ENCODE measurements at regions not wholly inside any gene's neighbourhood (a gene's known extent, or its start where the extent isn't known, plus 50 kb on each side); places are given as distances from the start of the nearest gene placed in this dataset.
"Not testable (repeated sequence)": the region's sequence is repeated elsewhere in the genome, so short reads cannot be mapped to it uniquely, and the experiment has no call there.

GRCh38 chr13:87311165-87311564 lies 360.0 kb upstream of the SLITRK5 start:
- intact Hi-C loops (cut with micrococcal nuclease), result no loop called here

GRCh38 chr13:87314822-87315221 lies 356.3 kb upstream of the SLITRK5 start:
- intact Hi-C loops (cut with micrococcal nuclease), result no loop called here

GRCh38 chr13:87322386-87322785 lies 348.8 kb upstream of the SLITRK5 start:
- intact Hi-C loops (cut with micrococcal nuclease), result no loop called here

GRCh38 chr13:87324558-87324957 lies 346.6 kb upstream of the SLITRK5 start:
- intact Hi-C loops (cut with micrococcal nuclease), result no loop called here

- intact Hi-C loops (cut with micrococcal nuclease), result no loop called here
Measured at GRCh38 chr13:87331178-87331577, 340.0 kb upstream of the SLITRK5 start.

GRCh38 chr13:87333599-87333998 lies 337.6 kb upstream of the SLITRK5 start:
- intact Hi-C loops (cut with micrococcal nuclease), result no loop called here

- intact Hi-C loops (cut with micrococcal nuclease), result no loop called here
Measured at GRCh38 chr13:87334176-87334575, 337.0 kb upstream of the SLITRK5 start.

- intact Hi-C loops (cut with micrococcal nuclease), result not testable (repeated sequence)
Measured at GRCh38 chr13:87336346-87336889, 334.8 kb upstream of the SLITRK5 start.

- intact Hi-C loops (cut with micrococcal nuclease), result no loop called here
Measured at GRCh38 chr13:87344176-87344575, 327.0 kb upstream of the SLITRK5 start.

- intact Hi-C loops (cut with micrococcal nuclease), result no loop called here
Measured at GRCh38 chr13:87355451-87355850, 315.7 kb upstream of the SLITRK5 start.

- intact Hi-C loops (cut with micrococcal nuclease), result no loop called here
Measured at GRCh38 chr13:87356314-87356713, 314.9 kb upstream of the SLITRK5 start.

- intact Hi-C loops (cut with micrococcal nuclease), result no loop called here
Measured at GRCh38 chr13:87358319-87358718, 312.9 kb upstream of the SLITRK5 start.

- intact Hi-C loops (cut with micrococcal nuclease), result no loop called here
Measured at GRCh38 chr13:87361216-87361615, 310.0 kb upstream of the SLITRK5 start.

- intact Hi-C loops (cut with micrococcal nuclease), result no loop called here
Measured at GRCh38 chr13:87368639-87369038, 302.5 kb upstream of the SLITRK5 start.

GRCh38 chr13:87376081-87376480 lies 295.1 kb upstream of the SLITRK5 start:
- intact Hi-C loops (cut with micrococcal nuclease), result no loop called here

GRCh38 chr13:87384099-87384498 lies 287.1 kb upstream of the SLITRK5 start:
- intact Hi-C loops (cut with micrococcal nuclease), result no loop called here

- intact Hi-C loops (cut with micrococcal nuclease), result no loop called here
Measured at GRCh38 chr13:87393358-87393757, 277.8 kb upstream of the SLITRK5 start.

GRCh38 chr13:87398047-87398446 lies 273.1 kb upstream of the SLITRK5 start:
- intact Hi-C loops (cut with micrococcal nuclease), result no loop called here

GRCh38 chr13:87403748-87404432 lies 267.3 kb upstream of the SLITRK5 start:
- intact Hi-C loops (cut with micrococcal nuclease), result no loop called here

- intact Hi-C loops (cut with micrococcal nuclease), result no loop called here
Measured at GRCh38 chr13:87426742-87427141, 244.4 kb upstream of the SLITRK5 start.

GRCh38 chr13:87444135-87444534 lies 227.0 kb upstream of the SLITRK5 start:
- intact Hi-C loops (cut with micrococcal nuclease), result no loop called here

GRCh38 chr13:87452281-87452680 lies 218.9 kb upstream of the SLITRK5 start:
- intact Hi-C loops (cut with micrococcal nuclease), result no loop called here

GRCh38 chr13:87453244-87453643 lies 217.9 kb upstream of the SLITRK5 start:
- intact Hi-C loops (cut with micrococcal nuclease), result no loop called here
